ENCODE measurements at regions not wholly inside any gene's neighbourhood (a gene's known extent, or its start where the extent isn't known, plus 50 kb on each side); places are given as distances from the start of the nearest gene placed in this dataset.

DNA sequence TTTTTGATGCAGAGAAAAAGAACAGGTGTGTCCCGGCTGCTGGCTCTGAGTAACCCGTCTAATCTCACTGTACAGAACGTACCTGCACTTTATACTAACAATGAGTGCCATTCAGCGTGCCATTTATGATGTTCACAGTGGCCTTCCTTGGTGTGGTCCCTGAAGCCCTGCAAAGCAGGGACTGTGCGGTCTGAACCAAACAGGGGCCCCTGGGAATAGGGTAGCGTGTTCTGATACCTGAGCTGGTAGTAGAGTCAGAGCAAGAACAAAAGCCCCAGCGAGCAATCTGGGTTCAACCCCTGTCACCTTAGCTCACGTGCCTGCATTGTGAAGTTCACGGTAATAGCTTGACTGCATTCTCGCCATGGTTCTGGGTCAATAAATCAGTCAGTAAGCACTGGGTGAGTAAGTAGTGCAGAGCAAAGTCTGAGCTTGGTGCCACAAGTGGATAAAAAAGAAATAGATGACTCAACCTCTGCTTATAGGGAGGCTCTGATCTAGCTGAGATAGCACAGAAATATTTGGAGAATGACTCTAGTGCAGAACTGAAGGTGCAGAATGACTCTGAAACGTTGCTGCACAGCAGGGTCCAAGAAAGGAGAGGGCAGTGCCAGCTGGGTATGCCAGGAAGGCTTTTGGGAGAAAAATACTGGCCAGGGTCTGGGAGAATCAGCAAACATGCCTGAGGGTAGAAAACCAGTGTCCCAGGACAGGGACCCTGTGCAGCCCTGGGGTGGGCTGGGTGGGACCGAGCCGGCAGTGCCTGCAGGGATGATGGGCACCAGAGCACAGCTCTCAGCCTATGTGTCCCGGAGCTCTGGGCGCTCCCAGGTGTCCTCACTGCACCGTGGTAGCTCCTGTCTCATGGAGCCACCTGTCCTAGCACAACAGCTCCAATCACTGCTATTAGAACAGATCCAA is 125.9 kb downstream of the RHOU start:
- TF ChIP-seq CTCF (IDR thresholded peaks at IDR 0.05; ENCODE audit: low read depth, low read length, missing control alignments), result no peak
- DNase-seq (ENCODE audit: extremely low read depth, low read depth), result peak; percentile 59
- no peak overlapping the region for H3K4me3 ChIP-seq (replicated peaks; ENCODE audit: low read depth, low read length)

DNA sequence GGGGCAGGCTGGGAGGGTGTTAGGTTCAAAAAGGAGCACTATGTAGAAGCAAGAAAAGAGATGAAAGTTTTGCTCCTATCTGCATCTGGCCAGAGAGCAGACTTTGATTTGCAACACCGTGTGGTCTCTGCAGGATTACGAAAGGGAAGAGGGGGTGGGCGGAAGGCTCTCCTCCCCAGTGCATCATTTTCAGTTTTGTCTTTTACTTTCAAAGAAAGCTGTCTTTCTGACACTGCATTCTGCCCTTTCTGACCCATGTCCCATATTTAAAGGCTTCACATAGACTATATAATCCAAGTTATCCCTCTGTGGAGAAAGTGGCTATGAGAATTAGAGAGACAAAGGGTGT is 126.5 kb downstream of the RHOU start:
- no peak for TF ChIP-seq CTCF (IDR thresholded peaks at IDR 0.05; ENCODE audit: low read depth, low read length, missing control alignments)
- DNase-seq (ENCODE audit: extremely low read depth, low read depth), result no peak
- no peak overlapping the region for H3K4me3 ChIP-seq (replicated peaks; ENCODE audit: low read depth, low read length)

GRCh38 chr1:228862542-228863505 is 127.5 kb downstream of the RHOU start:
- DNase-seq (ENCODE audit: extremely low read depth, low read depth), result no peak
- TF ChIP-seq CTCF (IDR thresholded peaks at IDR 0.05; ENCODE audit: low read depth, low read length, missing control alignments), result no peak
- no peak overlapping the region for H3K4me3 ChIP-seq (replicated peaks; ENCODE audit: low read depth, low read length)

- no peak for DNase-seq (ENCODE audit: extremely low read depth, low read depth)
- TF ChIP-seq CTCF (IDR thresholded peaks at IDR 0.05; ENCODE audit: low read depth, low read length, missing control alignments), result no peak
- H3K4me3 ChIP-seq (replicated peaks; ENCODE audit: low read depth, low read length), result no peak overlapping the region
Measured at GRCh38 chr1:228863776-228864175, 128.5 kb downstream of the RHOU start.

GRCh38 chr1:228865627-228866330 is 130.5 kb downstream of the RHOU start:
- TF ChIP-seq CTCF (IDR thresholded peaks at IDR 0.05; ENCODE audit: low read depth, low read length, missing control alignments), result no peak
- H3K4me3 ChIP-seq (replicated peaks; ENCODE audit: low read depth, low read length), result no peak overlapping the region
- DNase-seq (ENCODE audit: extremely low read depth, low read depth), result no peak

DNA sequence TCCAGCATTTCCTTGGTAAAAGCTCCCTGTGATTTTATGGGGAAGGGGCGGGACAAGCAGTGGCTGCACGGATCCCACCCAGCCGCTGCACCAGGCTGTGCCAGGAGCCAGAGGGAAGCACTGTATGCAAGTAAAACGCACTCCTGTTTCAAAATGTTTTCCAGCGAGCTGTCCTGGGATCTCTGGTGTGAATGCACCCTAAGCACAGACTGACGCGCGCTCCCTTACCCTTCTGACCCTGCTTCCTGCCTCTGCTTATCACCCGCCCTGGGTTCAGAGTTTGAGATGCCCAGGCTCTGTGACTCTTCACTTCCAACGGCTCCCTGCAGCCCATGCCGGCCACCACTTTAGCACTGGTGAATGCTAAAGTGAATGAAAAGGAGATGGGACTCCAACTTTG is 131.2 kb downstream of the RHOU start:
- no peak for DNase-seq (ENCODE audit: extremely low read depth, low read depth)
- no peak overlapping the region for H3K4me3 ChIP-seq (replicated peaks; ENCODE audit: low read depth, low read length)
- no peak for TF ChIP-seq CTCF (IDR thresholded peaks at IDR 0.05; ENCODE audit: low read depth, low read length, missing control alignments)

Measured in HFF-Myc (cell line).